GM10248 (cell line): ENCODE measurements at regions not wholly inside any gene's neighbourhood (a gene's known extent, or its start where the extent isn't known, plus 50 kb on each side); places are given as distances from the start of the nearest gene placed in this dataset.

ENCODE experiments used
- CTCF ChIA-PET: fragments of 300-600 bp; sonication (Branson Sonifier 250); formaldehyde crosslinking; extraction: SDS; loops from one replicate; lab custom pipeline; 2021; ENCODE audit warnings: antibody characterized with exemption; lab: Yijun Ruan, JAX
- POLR2A ChIA-PET: fragments of 350-650 bp; sonication (Branson Sonifier 250); formaldehyde crosslinking; extraction: SDS; loops from one replicate; lab custom pipeline; 2020; ENCODE audit warnings: antibody characterized with exemption; lab: Yijun Ruan, JAX
- DNase-seq: peaks from one replicate; pipeline ENCODE4 v3.0.0; 2012; ENCODE audit errors: extremely low spot score
- TF ChIP-seq, protein P1 (sequence below): IDR thresholded peaks from 2 replicates; pipeline ENCODE4 v1.5.1; 2012; ENCODE audit warnings: mild to moderate bottlenecking, low read depth; ENCODE audit errors: extremely low read depth, missing control alignments, control extremely low read depth

DNA sequence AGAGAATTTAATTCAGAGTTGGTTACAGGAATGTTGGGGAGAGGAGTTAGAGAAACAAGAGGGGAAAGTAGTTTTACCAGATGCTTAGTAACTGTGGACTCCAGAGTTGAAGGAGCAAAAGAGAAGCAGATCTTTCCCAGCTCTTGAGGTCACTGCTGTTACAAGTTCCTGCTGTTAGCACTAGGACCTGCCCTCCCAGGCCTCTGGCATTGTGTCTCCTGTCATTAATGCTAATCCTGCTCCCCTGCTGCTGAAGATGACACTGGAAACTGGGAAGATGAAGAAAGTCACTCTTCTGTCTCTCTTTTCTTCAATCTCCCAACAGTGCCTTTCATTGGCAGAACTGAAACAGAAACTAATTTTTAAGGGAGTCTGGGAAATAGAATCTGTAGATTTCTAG, 845.6 kb downstream of the ADGRL2 start:
- TF ChIP-seq, protein P1, sequence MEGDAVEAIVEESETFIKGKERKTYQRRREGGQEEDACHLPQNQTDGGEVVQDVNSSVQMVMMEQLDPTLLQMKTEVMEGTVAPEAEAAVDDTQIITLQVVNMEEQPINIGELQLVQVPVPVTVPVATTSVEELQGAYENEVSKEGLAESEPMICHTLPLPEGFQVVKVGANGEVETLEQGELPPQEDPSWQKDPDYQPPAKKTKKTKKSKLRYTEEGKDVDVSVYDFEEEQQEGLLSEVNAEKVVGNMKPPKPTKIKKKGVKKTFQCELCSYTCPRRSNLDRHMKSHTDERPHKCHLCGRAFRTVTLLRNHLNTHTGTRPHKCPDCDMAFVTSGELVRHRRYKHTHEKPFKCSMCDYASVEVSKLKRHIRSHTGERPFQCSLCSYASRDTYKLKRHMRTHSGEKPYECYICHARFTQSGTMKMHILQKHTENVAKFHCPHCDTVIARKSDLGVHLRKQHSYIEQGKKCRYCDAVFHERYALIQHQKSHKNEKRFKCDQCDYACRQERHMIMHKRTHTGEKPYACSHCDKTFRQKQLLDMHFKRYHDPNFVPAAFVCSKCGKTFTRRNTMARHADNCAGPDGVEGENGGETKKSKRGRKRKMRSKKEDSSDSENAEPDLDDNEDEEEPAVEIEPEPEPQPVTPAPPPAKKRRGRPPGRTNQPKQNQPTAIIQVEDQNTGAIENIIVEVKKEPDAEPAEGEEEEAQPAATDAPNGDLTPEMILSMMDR: no peak
- no peak for DNase-seq
- ChIA-PET POLR2A (no interaction called here), CTCF (no interaction called here)

DNA sequence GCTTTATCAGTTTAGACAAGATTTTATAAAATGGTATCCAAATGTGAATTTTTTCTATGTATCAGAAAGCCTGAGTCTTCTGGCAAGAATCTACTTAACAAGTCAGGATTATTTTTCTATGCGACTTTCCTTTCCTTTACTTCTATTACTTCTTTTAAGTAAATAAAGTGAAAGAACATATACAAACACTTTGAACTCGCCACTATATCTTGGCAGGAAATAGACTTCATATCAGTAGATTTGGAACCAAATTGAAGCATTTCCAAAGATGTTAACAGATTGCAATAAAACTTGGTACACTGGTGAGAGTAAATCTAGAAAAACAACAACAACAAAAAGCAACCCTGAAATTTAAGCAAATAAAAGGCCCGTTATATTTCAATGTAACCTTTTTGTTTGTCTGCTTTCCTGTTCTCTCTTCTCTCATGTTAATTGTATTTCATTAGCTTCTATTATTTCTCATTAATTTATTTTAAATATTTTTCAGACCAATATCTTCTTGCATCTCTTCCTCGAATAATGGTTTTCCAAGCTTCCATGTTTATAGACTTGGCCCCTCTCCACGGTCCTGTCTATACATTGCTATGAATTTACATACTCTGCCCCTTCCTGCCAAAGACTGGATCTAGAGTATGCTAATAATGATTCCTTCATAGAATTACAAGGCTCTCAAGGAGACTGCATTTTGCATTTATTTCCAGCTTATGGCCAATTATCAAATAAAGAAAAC, 843.6 kb downstream of the ADGRL2 start:
- ChIA-PET CTCF (no interaction called here), POLR2A (no interaction called here)
- TF ChIP-seq, protein P1: no peak
- DNase-seq: no peak

DNA sequence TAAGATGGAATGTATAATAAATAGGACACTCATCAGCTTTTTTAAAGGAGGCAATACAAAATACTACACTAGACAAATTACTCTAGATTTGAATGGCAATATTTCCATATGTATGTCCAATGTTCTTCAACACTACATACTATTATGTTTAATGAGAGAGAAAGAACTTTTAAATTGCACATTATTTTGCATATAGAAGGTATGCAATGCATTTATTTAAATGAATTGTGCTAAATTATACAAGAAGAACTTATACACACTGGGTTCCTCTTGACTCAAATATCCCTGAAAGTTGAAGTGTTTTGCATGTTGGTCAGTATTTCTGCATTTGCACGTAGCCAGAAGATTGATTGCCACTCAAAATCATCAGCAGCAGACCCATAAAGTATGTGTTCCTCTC, 839.6 kb downstream of the ADGRL2 start:
- POLR2A ChIA-PET: no interaction called here
- CTCF ChIA-PET: no interaction called here
- TF ChIP-seq, protein P1: no peak
- no peak for DNase-seq

DNA sequence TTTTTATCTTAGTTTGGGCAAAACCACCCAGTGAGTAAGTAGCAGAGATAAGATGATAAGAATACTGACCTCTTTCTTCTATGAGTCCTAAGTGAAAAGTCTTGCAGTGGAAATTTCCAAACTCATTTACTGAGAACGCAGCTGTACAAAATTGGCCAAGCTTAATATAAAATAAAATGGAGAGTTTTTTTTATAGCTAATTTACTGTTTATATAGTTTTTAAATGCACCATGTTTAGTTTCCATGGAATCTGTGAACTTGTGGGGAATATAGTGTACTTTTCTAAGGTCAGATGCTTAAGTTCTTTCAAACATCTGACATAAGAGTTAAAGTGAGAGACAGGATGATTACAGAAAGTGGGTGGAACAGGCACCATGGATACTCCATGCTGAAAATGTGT, 833.5 kb downstream of the ADGRL2 start:
- POLR2A ChIA-PET: no interaction called here
- TF ChIP-seq, protein P1: no peak
- no peak for DNase-seq
- CTCF ChIA-PET: no interaction called here

DNA sequence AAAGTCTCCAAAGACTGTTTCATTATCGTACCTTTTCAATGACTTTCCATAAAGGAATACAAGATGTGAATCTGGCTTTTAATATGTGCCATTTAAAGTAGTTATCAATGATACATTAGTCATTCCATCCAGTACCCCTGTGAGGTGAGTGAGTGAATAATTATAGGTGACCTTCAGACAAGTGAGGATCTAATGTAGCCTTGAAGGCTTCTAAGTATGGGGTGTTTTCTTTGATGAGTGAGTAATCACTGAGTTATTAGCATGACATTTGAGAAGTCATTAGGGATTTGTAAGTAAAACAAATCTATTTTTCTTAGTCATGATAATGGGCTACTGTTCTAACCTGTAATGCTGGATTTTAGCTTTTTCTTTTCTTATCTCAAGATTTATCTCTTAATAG, 831.4 kb downstream of the ADGRL2 start:
- ChIA-PET POLR2A (no interaction called here), CTCF (no interaction called here)
- no peak for DNase-seq

DNA sequence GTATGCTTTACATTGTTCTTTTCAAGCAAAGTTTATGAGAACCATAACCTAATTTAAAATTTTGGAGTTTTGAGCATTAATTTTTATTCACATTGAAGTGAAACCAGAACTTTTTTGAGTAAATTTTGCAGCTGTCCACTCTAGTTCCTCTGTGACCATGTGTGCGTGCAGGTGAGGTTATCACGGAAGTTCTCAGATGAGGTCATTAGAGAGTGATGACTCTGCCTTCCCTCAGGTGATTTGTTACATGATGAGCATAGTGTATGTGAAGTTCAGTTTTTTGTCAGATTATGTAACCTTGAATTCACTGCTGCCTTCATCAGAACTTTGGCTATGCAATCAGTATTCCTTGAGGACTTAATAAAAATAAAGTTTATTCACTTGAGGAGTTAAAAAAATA, 828.2 kb downstream of the ADGRL2 start:
- POLR2A ChIA-PET: no interaction called here
- no peak for DNase-seq
- TF ChIP-seq, protein P1: no peak
- CTCF ChIA-PET: interaction anchor here (1.3 kb wide), 1 partner anchor 10 kb away, joined by 3 read pairs; no protein-coding TSS in a partner anchor

More for the DNA sequence above, 831.4 kb downstream of the ADGRL2 start:
- TF ChIP-seq, protein P1: no peak
